GM19324 (cell line): ENCODE measurements at regions not wholly inside any gene's neighbourhood (a gene's known extent, or its start where the extent isn't known, plus 50 kb on each side); places are given as distances from the start of the nearest gene placed in this dataset.
A peak's percentile ranks its signal among the peaks of the same experiment; 100 is the strongest.

Experiments
- ATAC-seq: cut with Tn5 transposase; IDR thresholded peaks from one replicate; pipeline ENCODE4 v1.9.1; 2021; ENCODE audit warnings: mild to moderate bottlenecking, moderate library complexity; ENCODE audit not compliant: unreplicated experiment, low FRiP score

GRCh38 chr4:159722918-159723317 is 620.0 kb downstream of the RAPGEF2 start:
- ATAC-seq, result no peak

DNA sequence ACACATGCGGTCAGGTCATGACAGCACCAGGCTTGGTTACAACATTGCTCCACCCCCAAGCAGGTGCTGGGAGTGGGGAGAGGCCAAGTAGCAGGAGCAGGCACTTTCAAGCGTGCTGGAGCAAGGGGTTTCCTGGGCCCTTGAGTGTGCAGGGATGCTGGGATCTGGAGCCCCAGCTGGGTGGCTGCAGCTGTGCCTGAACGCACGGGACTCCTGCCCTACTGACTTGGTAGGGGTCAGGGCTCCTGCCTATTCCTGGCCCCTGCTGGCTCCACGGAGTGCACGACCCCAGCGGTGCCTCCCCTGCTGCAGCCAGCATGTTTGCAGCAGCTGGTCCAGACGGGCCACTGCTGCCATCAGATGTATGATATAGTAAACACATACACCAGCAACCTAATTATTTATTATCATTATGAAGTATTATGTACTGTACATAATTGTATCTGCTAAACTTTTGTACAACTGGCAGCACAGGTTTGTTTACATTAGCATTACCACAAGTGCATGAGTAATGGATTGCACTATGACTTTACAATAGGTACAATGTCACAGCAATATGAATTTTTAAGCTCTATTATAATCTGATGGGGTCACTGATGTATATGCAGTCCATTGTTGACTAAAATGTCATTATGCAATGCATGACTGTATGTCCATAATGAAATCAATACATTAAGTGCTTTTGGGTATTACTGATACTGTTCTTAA is 620.6 kb downstream of the RAPGEF2 start:
- no peak for ATAC-seq

DNA sequence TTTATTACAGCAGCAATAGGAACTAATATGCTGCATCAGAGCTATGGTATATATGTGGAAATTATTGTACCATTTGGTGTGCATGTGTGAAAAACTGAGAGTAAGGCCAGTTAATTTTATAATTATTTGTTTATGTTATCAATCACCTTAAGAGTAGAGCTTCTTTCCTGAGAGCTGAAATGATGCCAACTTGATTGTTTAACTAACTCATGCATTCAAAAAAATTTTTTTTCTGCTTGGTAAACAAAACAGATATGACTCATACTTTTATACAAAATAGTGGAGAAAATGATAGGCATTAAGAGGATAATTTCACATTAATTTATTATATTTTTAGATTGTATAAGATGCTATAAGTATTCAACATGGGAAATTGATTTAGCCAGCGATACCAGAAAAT is 622.7 kb downstream of the RAPGEF2 start:
- ATAC-seq, result no peak

GRCh38 chr4:159735281-159736207 is 632.7 kb downstream of the RAPGEF2 start:
- no peak for ATAC-seq

GRCh38 chr4:159736411-159736810 is 633.5 kb downstream of the RAPGEF2 start:
- ATAC-seq, result no peak

- no peak for ATAC-seq
Observed at GRCh38 chr4:159743971-159744370, 641.1 kb downstream of the RAPGEF2 start.

- ATAC-seq, result no peak
Observed at GRCh38 chr4:159747983-159748382, 645.1 kb downstream of the RAPGEF2 start.

DNA sequence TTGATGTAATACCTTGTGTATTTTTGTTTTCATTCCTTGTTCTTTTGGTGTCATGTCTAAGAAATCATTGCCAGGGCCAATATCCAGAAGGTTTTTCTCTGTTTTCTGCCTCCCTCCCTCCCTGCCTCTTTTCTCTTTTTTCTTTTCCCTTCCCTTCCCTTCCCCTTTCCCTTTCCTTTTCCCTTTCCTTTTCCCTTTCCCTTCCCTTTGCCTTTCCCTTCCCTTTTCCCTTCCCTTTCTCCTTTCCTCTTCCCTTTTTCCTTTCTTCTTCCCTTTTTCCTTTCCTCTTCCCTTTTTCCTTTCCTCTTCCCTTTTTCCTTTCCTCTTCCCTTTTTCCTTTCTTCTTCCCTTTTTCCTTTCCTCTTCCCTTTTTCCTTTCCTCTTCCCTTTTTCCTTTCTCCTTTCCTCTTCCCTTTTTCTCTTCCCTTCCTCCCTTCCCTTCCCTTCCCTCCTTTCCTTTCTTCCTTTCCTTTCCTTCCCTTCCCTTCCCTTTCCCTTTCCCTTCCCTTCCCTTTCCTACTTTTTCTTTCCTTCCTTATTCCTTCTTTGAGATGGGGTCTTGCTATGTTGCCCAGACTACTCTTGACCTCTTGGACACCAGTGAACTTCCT is 646.1 kb downstream of the RAPGEF2 start:
- ATAC-seq, result no peak

DNA sequence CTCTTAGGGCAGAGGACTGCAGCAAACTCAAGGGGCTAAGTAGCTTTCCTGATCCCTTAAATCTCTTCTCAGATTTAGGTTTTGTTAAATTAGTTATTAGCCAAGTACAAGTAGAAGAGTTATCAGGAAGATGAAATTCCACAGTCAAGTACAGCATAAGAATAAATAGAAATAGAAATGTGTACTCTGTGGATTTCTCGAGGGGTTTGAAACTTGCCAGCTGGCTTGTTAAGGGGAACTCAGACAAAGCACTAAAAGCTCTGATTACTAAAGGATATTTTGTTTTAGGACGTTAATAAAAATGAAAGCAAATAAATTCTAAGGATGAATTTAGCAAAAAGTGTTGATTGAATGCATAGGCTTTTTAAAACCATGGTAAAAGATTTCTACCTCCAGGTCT is 654.6 kb downstream of the RAPGEF2 start:
- no peak for ATAC-seq

- no peak for ATAC-seq
Observed at GRCh38 chr4:159758061-159758460, 655.2 kb downstream of the RAPGEF2 start.

DNA sequence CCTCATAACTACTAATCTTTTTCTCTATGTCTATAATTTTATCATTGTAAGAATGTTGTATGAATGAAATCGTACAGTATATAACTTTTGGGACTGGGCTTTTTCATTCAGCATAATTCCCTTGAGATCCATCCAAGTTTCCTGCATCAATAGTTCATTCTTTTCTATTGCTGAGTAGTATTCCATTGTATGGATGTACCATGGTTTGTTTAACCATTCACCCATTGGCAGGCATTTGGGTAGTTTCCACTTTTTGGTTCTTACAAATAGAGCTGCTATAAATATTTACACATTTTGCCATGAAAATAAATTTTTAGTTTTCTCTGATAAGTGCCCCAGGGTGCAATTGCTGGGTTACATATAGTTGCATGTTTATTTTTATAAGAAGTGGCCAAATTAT is 659.8 kb downstream of the RAPGEF2 start:
- no peak for ATAC-seq

GRCh38 chr4:159764343-159764952 is 661.6 kb downstream of the RAPGEF2 start:
- ATAC-seq, result peak; percentile 67

- ATAC-seq, result no peak
Observed at GRCh38 chr4:159765382-159765781, 662.5 kb downstream of the RAPGEF2 start.

DNA sequence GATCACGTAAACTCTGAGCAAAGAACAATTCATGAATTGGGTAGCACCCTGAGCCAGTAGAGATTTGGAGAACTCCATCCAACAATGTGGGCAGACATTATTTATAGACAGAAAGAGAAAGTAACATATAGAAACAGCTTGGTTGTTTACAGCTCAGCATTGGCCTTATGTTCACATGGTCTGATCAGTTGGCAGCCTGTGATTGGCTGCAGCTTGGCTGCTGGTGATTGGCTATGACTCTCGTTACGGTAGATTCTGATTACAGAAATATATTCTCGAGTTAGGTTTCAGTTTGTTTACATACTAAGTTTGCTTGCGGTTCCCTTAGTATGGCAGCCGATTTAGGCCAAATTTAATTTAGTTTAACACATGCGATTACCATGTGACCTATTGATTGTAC is 663.4 kb downstream of the RAPGEF2 start:
- ATAC-seq, result no peak

DNA sequence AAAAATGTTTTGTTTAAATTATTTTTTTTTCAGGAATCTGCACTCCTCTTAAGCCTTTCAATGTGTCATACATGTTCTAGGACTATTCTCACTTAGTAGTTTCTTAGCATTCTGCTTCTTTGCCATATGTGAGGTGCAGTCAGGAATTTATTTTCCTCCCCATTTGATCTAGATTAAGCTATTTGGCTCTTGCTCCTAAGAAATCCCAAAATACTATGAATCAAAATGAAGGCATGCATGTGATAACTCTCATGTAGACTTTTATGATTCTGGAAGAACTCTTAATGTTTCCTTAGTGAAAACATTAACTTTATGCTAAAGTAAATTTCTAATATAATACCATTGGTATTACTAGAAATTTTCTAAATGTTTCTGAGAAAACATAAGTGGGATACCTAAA is 664.5 kb downstream of the RAPGEF2 start:
- ATAC-seq, result no peak

- no peak for ATAC-seq
Observed at GRCh38 chr4:159768016-159768415, 665.1 kb downstream of the RAPGEF2 start.

- ATAC-seq, result no peak
Observed at GRCh38 chr4:159770401-159770800, 667.5 kb downstream of the RAPGEF2 start.

GRCh38 chr4:159770969-159771368 is 668.1 kb downstream of the RAPGEF2 start:
- ATAC-seq, result no peak

DNA sequence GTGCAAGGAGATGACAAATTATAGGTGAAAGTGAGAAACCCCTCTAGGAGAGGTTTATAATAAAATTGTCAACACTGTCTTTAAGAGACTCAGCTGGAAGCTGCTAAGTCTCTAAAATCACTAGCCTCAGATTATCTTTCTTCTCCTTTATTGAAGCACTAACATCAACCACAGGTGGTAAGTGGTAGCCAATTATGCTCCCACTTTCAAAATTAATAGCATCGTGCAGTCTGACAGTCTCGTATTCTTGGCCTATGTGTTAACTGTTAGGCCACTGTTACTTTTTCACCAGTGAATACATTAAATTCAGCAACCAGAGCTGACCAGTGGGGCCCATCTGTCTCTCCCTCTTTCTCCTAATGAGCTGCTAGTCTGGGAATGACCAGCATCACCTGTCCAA is 674.1 kb downstream of the RAPGEF2 start:
- no peak for ATAC-seq

GRCh38 chr4:159777689-159778088 is 674.8 kb downstream of the RAPGEF2 start:
- ATAC-seq, result no peak

GRCh38 chr4:159778298-159778697 is 675.4 kb downstream of the RAPGEF2 start:
- ATAC-seq, result no peak
